ENCODE measurements at regions not wholly inside any gene's neighbourhood (a gene's known extent, or its start where the extent isn't known, plus 50 kb on each side); places are given as distances from the start of the nearest gene placed in this dataset.
"Not testable (repeated sequence)": the region's sequence is repeated elsewhere in the genome, so short reads cannot be mapped to it uniquely, and the experiment has no call there.

- H3K27ac ChIP-seq (ENCODE audit: low read length) = peak overlapping the region; percentile 48
- WGBS (ENCODE audit: insufficient coverage) = 46% methylated on average over 5 of the region's 5 CpGs
- Mint-ChIP-seq H3K4me1 (peaks cover 23 to 34% (median 32%) of the 10 kb centered on the region in 3 donors), H3K27ac (peak overlapping the region; percentile 9 to 80), H3K4me3 (peak overlapping the region; percentile 72)
- ATAC-seq (replicated peaks in 1 of 4) (peak in 3 of 4 experiments; percentile 33 to 61 (median 53)), DNase-seq (peak in 10 of 35 experiments; percentile 1 to 26 (median 4))
- H3K36me3 Mint-ChIP-seq; H3K27me3 Mint-ChIP-seq; POLR2A ChIA-PET; H3K27me3 ChIP-seq (replicated peaks in 1 of 2; ENCODE audit: control insufficient read depth in 2 of 2, extremely low read depth in 1 of 2, insufficient read depth in 2 of 2, low read length in 1 of 2); H3K9me3 ChIP-seq; CTCF ChIA-PET; H3K4me1 ChIP-seq (ENCODE audit: control insufficient read depth in 1 of 2, extremely low read depth in 1 of 2, insufficient read depth in 2 of 2, low read length in 2 of 2); H3K36me3 ChIP-seq (ENCODE audit: control insufficient read depth in 2 of 2, extremely low read depth in 1 of 2, insufficient read depth in 1 of 2, low read length in 1 of 2); H3K9me3 Mint-ChIP-seq: not testable (repeated sequence)
- peak overlapping the region in 1 of 2 donors; percentile 30 for H3K4me3 ChIP-seq (ENCODE audit: control insufficient read depth in 1 of 2, extremely low read depth in 1 of 2, low read length in 1 of 2)
Observed at GRCh38 chr3:110626652-110627111, 444.9 kb upstream of the NECTIN3 start.

GRCh38 chr3:110628650-110629301 lies 442.8 kb upstream of the NECTIN3 start:
- H3K36me3 ChIP-seq (ENCODE audit: control insufficient read depth in 2 of 2, extremely low read depth in 1 of 2, insufficient read depth in 1 of 2, low read length in 1 of 2) = no peaks in the 10 kb centered on the region
- no peak overlapping the region for H3K27ac ChIP-seq (ENCODE audit: low read length)
- WGBS (ENCODE audit: insufficient coverage) = no CpG with 5 or more reads among the region's 4 CpGs
- peaks cover 23 to 30% (median 26%) of the 10 kb centered on the region in 3 donors for H3K4me1 Mint-ChIP-seq
- H3K9me3 Mint-ChIP-seq = peaks cover 0 to 2% (median 0%) of the 10 kb centered on the region in 3 donors
- no peak overlapping the region for H3K4me3 ChIP-seq (ENCODE audit: control insufficient read depth in 1 of 2, extremely low read depth in 1 of 2, low read length in 1 of 2)
- CTCF ChIA-PET = interaction anchor here in 1 of 2 donors (0.6 to 0.7 kb wide), 2 partner anchors 35 to 910 kb away, joined by 3 read pairs; no protein-coding TSS in a partner anchor
- H3K9me3 ChIP-seq = no peaks in the 10 kb centered on the region
- no peaks in the 10 kb centered on the region for H3K27me3 ChIP-seq (replicated peaks in 1 of 2; ENCODE audit: control insufficient read depth in 2 of 2, extremely low read depth in 1 of 2, insufficient read depth in 2 of 2, low read length in 1 of 2)
- POLR2A ChIA-PET = interaction anchor here in 1 of 2 donors (0.6 kb wide), 2 partner anchors 27 to 516 kb away, joined by 4 to 13 read pairs; no protein-coding TSS in a partner anchor
- peak overlapping the region in 2 of 3 donors; percentile 29 to 40 for H3K4me3 Mint-ChIP-seq
- no peak overlapping the region for H3K27ac Mint-ChIP-seq
- H3K4me1 ChIP-seq (ENCODE audit: control insufficient read depth in 1 of 2, extremely low read depth in 1 of 2, insufficient read depth in 2 of 2, low read length in 2 of 2) = no peaks in the 10 kb centered on the region
- H3K27me3 Mint-ChIP-seq = no peaks in the 10 kb centered on the region
- ATAC-seq (replicated peaks in 1 of 4) (no peak), DNase-seq (no peak)
- H3K36me3 Mint-ChIP-seq = no peaks in the 10 kb centered on the region

DNA sequence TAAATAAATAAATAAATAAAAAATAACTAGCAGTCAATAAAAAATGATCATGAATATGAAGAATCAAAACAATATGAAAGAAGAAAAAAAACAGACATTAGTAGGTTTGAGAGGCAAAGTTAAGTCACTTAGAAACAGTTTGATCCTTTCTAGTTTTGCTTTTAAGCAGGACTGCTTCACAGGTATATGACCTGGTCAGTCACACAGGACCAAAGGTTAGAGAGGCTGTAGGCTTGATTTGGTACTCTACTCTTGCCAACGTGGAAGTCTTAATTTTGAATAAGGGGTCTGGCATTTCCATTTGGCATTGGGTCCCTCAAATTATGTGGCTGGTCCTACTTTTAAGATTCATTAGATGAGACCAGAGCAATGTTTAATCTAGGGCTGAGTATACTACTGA lies 441.7 kb upstream of the NECTIN3 start:
- peaks cover 0 to 2% (median 0%) of the 10 kb centered on the region in 3 donors for H3K9me3 Mint-ChIP-seq
- H3K36me3 Mint-ChIP-seq = no peaks in the 10 kb centered on the region
- ChIA-PET CTCF (no interaction called here), POLR2A (no interaction called here)
- DNase-seq (no peak), ATAC-seq (replicated peaks in 1 of 4) (no peak)
- Histone ChIP-seq H3K4me1 (ENCODE audit: control insufficient read depth in 1 of 2, extremely low read depth in 1 of 2, insufficient read depth in 2 of 2, low read length in 2 of 2) (no peaks in the 10 kb centered on the region), H3K27ac (ENCODE audit: low read length) (no peak overlapping the region), H3K36me3 (ENCODE audit: control insufficient read depth in 2 of 2, extremely low read depth in 1 of 2, insufficient read depth in 1 of 2, low read length in 1 of 2) (no peaks in the 10 kb centered on the region), H3K27me3 (replicated peaks in 1 of 2; ENCODE audit: control insufficient read depth in 2 of 2, extremely low read depth in 1 of 2, insufficient read depth in 2 of 2, low read length in 1 of 2) (no peaks in the 10 kb centered on the region), H3K9me3 (no peaks in the 10 kb centered on the region), H3K4me3 (ENCODE audit: control insufficient read depth in 1 of 2, extremely low read depth in 1 of 2, low read length in 1 of 2) (no peak overlapping the region)
- peaks cover 23 to 29% (median 26%) of the 10 kb centered on the region in 3 donors for H3K4me1 Mint-ChIP-seq
- 83% methylated on average over 1 of the region's 1 CpG for WGBS (ENCODE audit: insufficient coverage)
- no peaks in the 10 kb centered on the region for H3K27me3 Mint-ChIP-seq
- H3K4me3 Mint-ChIP-seq = no peak overlapping the region
- no peak overlapping the region for H3K27ac Mint-ChIP-seq

DNA sequence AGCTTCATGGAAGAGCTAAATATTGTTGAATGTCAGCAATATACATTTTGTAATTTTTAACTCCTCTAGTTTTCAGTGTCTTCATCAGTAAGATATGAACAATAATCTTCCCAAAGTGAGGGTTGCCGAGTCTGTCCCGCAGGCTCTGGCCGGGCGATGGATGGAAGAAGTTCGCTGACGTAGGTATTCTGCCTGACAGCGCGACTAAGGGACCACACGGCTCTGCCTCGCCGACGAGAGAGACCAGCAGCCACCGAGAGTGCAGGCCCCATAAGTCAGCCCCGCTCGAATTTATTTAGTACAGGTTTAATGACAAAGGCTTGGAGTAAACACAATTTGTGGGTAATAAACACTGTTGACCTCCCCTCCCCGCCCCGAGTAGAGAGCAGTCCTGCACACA lies 427.4 kb upstream of the NECTIN3 start:
- no peaks in the 10 kb centered on the region for H3K9me3 Mint-ChIP-seq
- Histone ChIP-seq H3K4me3 (ENCODE audit: control insufficient read depth in 1 of 2, extremely low read depth in 1 of 2, low read length in 1 of 2) (no peak overlapping the region), H3K9me3 (no peaks in the 10 kb centered on the region), H3K27me3 (replicated peaks in 1 of 2; ENCODE audit: control insufficient read depth in 2 of 2, extremely low read depth in 1 of 2, insufficient read depth in 2 of 2, low read length in 1 of 2) (no peaks in the 10 kb centered on the region), H3K4me1 (ENCODE audit: control insufficient read depth in 1 of 2, extremely low read depth in 1 of 2, insufficient read depth in 2 of 2, low read length in 2 of 2) (no peaks in the 10 kb centered on the region), H3K27ac (ENCODE audit: low read length) (no peak overlapping the region), H3K36me3 (ENCODE audit: control insufficient read depth in 2 of 2, extremely low read depth in 1 of 2, insufficient read depth in 1 of 2, low read length in 1 of 2) (no peaks in the 10 kb centered on the region)
- no peak for DNase-seq
- WGBS (ENCODE audit: insufficient coverage) = 98% methylated on average over 15 of the region's 17 CpGs
- H3K4me3 Mint-ChIP-seq = no peak overlapping the region
- H3K27me3 Mint-ChIP-seq = peaks cover 1 to 15% of the 10 kb centered on the region in 2 donors
- CTCF ChIA-PET = no interaction called here
- no peak for ATAC-seq (replicated peaks in 1 of 4)
- H3K4me1 Mint-ChIP-seq = no peaks in the 10 kb centered on the region
- H3K27ac Mint-ChIP-seq = no peak overlapping the region
- H3K36me3 Mint-ChIP-seq = no peaks in the 10 kb centered on the region
- POLR2A ChIA-PET = no interaction called here

GRCh38 chr3:110646055-110646454 lies 425.6 kb upstream of the NECTIN3 start:
- Histone ChIP-seq H3K4me3 (ENCODE audit: control insufficient read depth in 1 of 2, extremely low read depth in 1 of 2, low read length in 1 of 2) (no peak overlapping the region), H3K27me3 (replicated peaks in 1 of 2; ENCODE audit: control insufficient read depth in 2 of 2, extremely low read depth in 1 of 2, insufficient read depth in 2 of 2, low read length in 1 of 2) (no peaks in the 10 kb centered on the region), H3K4me1 (ENCODE audit: control insufficient read depth in 1 of 2, extremely low read depth in 1 of 2, insufficient read depth in 2 of 2, low read length in 2 of 2) (no peaks in the 10 kb centered on the region), H3K9me3 (no peaks in the 10 kb centered on the region), H3K27ac (ENCODE audit: low read length) (no peak overlapping the region), H3K36me3 (ENCODE audit: control insufficient read depth in 2 of 2, extremely low read depth in 1 of 2, insufficient read depth in 1 of 2, low read length in 1 of 2) (no peaks in the 10 kb centered on the region)
- Mint-ChIP-seq H3K4me3 (no peak overlapping the region), H3K4me1 (no peaks in the 10 kb centered on the region), H3K36me3 (no peaks in the 10 kb centered on the region), H3K27me3 (peaks cover 1 to 14% of the 10 kb centered on the region in 2 donors), H3K27ac (no peak overlapping the region), H3K9me3 (no peaks in the 10 kb centered on the region)
- POLR2A ChIA-PET = no interaction called here
- DNase-seq (no peak), ATAC-seq (replicated peaks in 1 of 4) (no peak)
- CTCF ChIA-PET = interaction anchor here in 1 of 2 donors (0.6 kb wide), 1 partner anchor 580 kb away, joined by 3 read pairs; no protein-coding TSS in a partner anchor
- no CpG with 5 or more reads among the region's 1 CpG for WGBS (ENCODE audit: insufficient coverage)

- Mint-ChIP-seq H3K4me1 (no peaks in the 10 kb centered on the region), H3K4me3 (no peak overlapping the region), H3K27me3 (peaks cover 1 to 14% of the 10 kb centered on the region in 2 donors), H3K27ac (no peak overlapping the region), H3K9me3 (no peaks in the 10 kb centered on the region), H3K36me3 (no peaks in the 10 kb centered on the region)
- ATAC-seq (replicated peaks in 1 of 4) (no peak), DNase-seq (no peak)
- no peaks in the 10 kb centered on the region for H3K27me3 ChIP-seq (replicated peaks in 1 of 2; ENCODE audit: control insufficient read depth in 2 of 2, extremely low read depth in 1 of 2, insufficient read depth in 2 of 2, low read length in 1 of 2)
- no peaks in the 10 kb centered on the region for H3K9me3 ChIP-seq
- H3K36me3 ChIP-seq (ENCODE audit: control insufficient read depth in 2 of 2, extremely low read depth in 1 of 2, insufficient read depth in 1 of 2, low read length in 1 of 2) = no peaks in the 10 kb centered on the region
- CTCF ChIA-PET = no interaction called here
- no peaks in the 10 kb centered on the region for H3K4me1 ChIP-seq (ENCODE audit: control insufficient read depth in 1 of 2, extremely low read depth in 1 of 2, insufficient read depth in 2 of 2, low read length in 2 of 2)
- POLR2A ChIA-PET = no interaction called here
- no peak overlapping the region for H3K27ac ChIP-seq (ENCODE audit: low read length)
- no peak overlapping the region for H3K4me3 ChIP-seq (ENCODE audit: control insufficient read depth in 1 of 2, extremely low read depth in 1 of 2, low read length in 1 of 2)
Observed at GRCh38 chr3:110646496-110646895, 425.1 kb upstream of the NECTIN3 start.
